Fibroblast of lung (primary cell): ENCODE measurements at regions not wholly inside any gene's neighbourhood (a gene's known extent, or its start where the extent isn't known, plus 50 kb on each side); places are given as distances from the start of the nearest gene placed in this dataset.

Experiments used
- CTCF ChIP-seq, 2 donors: IDR thresholded peaks in 1 of 2; conservative IDR thresholded peaks in 1 of 2; 1 replicate in 1 of 2; 2 replicates in 1 of 2; pipeline ENCODE4 v1.5.1; 2011 to 2012; ENCODE audit warnings: low read length in 2 of 2, control low read depth in 1 of 2, inconsistent platforms in 1 of 2, low read depth in 1 of 2, mild to moderate bottlenecking in 1 of 2
- EZH2 ChIP-seq: IDR thresholded peaks from 2 replicates; pipeline ENCODE4 v1.5.1; 2012; ENCODE audit warnings: low read length, control low read depth, mild to moderate bottlenecking; ENCODE audit errors: missing control alignments

- TF ChIP-seq CTCF (conservative IDR thresholded peaks at IDR 0.05 in 1 of 2, IDR thresholded peaks at IDR 0.05 in 1 of 2; ENCODE audit: low read depth in 1 of 2, low read length in 2 of 2) (no peak), EZH2 (no peak)
Observed at GRCh38 chr11:119909495-119909894, 180.5 kb upstream of the NECTIN1 start.
